GM23248 (cell line): ENCODE measurements at regions not wholly inside any gene's neighbourhood (a gene's known extent, or its start where the extent isn't known, plus 50 kb on each side); places are given as distances from the start of the nearest gene placed in this dataset.

Experiments used
- DNase-seq: peaks from one replicate; pipeline ENCODE4 v3.0.0-alpha.2; 2015
- H2AFZ ChIP-seq: fragments of 200-600 bp; sonication (generic); 2 replicates; pipeline ENCODE4 v1.6.1; 2016; ENCODE audit warnings: antibody characterized with exemption
- H3F3A ChIP-seq: fragments of 200-600 bp; sonication (generic); 2 replicates; pipeline ENCODE4 v1.6.1; 2016; ENCODE audit warnings: mild to moderate bottlenecking, antibody characterized with exemption, mixed run types; ENCODE audit not compliant: insufficient read depth
- H3K27ac ChIP-seq: fragments of 200-600 bp; sonication (generic); 2 replicates; pipeline ENCODE4 v1.5.1; 2016; ENCODE audit warnings: mild to moderate bottlenecking
- H3K27me3 ChIP-seq: fragments of 200-600 bp; sonication (generic); replicated peaks from 2 replicates; pipeline ENCODE4 v1.6.1; 2016; ENCODE audit warnings: mild to moderate bottlenecking; ENCODE audit not compliant: insufficient read depth
- H3K36me3 ChIP-seq: fragments of 200-600 bp; sonication (generic); 2 replicates; pipeline ENCODE4 v1.6.1; 2016; ENCODE audit warnings: low read depth, mild to moderate bottlenecking
- H3K4me1 ChIP-seq: fragments of 200-600 bp; sonication (generic); 2 replicates; pipeline ENCODE4 v1.6.1; 2016; ENCODE audit warnings: mild to moderate bottlenecking; ENCODE audit not compliant: insufficient read depth
- H3K4me2 ChIP-seq: fragments of 200-600 bp; sonication (generic); one replicate; pipeline ENCODE4 v1.6.1; 2016; ENCODE audit warnings: mild to moderate bottlenecking; ENCODE audit not compliant: unreplicated experiment
- H3K4me3 ChIP-seq: fragments of 200-600 bp; sonication (generic); 2 replicates; pipeline ENCODE4 v1.5.1; 2016; ENCODE audit warnings: mild to moderate bottlenecking
- H3K79me2 ChIP-seq: fragments of 200-600 bp; sonication (generic); 2 replicates; pipeline ENCODE4 v1.6.1; 2016; ENCODE audit warnings: mild to moderate bottlenecking; ENCODE audit not compliant: insufficient read depth
- H3K9ac ChIP-seq: fragments of 200-600 bp; sonication (generic); 2 replicates; pipeline ENCODE4 v1.6.1; 2016; ENCODE audit warnings: mild to moderate bottlenecking
- H3K9me2 ChIP-seq: fragments of 200-600 bp; sonication (generic); 2 replicates; pipeline ENCODE4 v1.6.1; 2016; ENCODE audit warnings: mixed run types, mild to moderate bottlenecking, moderate library complexity; ENCODE audit not compliant: insufficient read depth
- H3K9me3 ChIP-seq: fragments of 200-600 bp; sonication (generic); one replicate; pipeline ENCODE4 v1.6.1; 2017; ENCODE audit warnings: low read depth
- H4K20me1 ChIP-seq: fragments of 200-600 bp; sonication (generic); 2 replicates; pipeline ENCODE4 v1.6.0; 2016; ENCODE audit not compliant: insufficient read depth
- EZH2 ChIP-seq: fragments of 200-600 bp; sonication (generic); IDR thresholded peaks from 2 replicates; pipeline ENCODE4 v1.6.1; 2018; ENCODE audit warnings: antibody characterized with exemption, mild to moderate bottlenecking; ENCODE audit not compliant: insufficient read depth, poor library complexity, severe bottlenecking
- EZH2phosphoT487 ChIP-seq: fragments of 200-600 bp; sonication (generic); IDR thresholded peaks from 2 replicates; pipeline ENCODE4 v1.6.1; 2018; ENCODE audit warnings: antibody characterized with exemption, moderate library complexity, mild to moderate bottlenecking, low read depth; ENCODE audit not compliant: insufficient read depth
- whole genome bisulfite sequencing, 2 experiments: methylation state at CpG; one replicate each; pipeline ENCODE4 v1.1.6; 2015 to 2017; ENCODE audit warnings: low lambda C conversion rate in 2 of 2, low coverage in 1 of 2; ENCODE audit errors: missing lambda C conversion rate in 2 of 2; 5-methylcytosine and 5-hydroxymethylcytosine counted together
- in situ Hi-C: fragments of 300-500 bp; cut with MboI; formaldehyde crosslinking; loops from 2 replicates; pipeline ENCODE4 v1.15.0; 2020

GRCh38 chr1:102282955-102283354 is 286.2 kb upstream of the OLFM3 start:
- no peak overlapping the region for H3K9ac ChIP-seq
- H3K36me3 ChIP-seq: no peaks in the 10 kb centered on the region
- H3K4me2 ChIP-seq: no peak overlapping the region
- no peak overlapping the region for H2AFZ ChIP-seq
- WGBS, 2 experiments: 3 to 4% methylated on average over 1 of the region's 1 CpG
- no peaks in the 10 kb centered on the region for H3K27me3 ChIP-seq
- H3K4me1 ChIP-seq: no peaks in the 10 kb centered on the region
- H4K20me1 ChIP-seq: no peaks in the 10 kb centered on the region
- H3K9me3 ChIP-seq: peaks cover 4% of the 10 kb centered on the region
- no peak for DNase-seq
- no peak overlapping the region for H3K4me3 ChIP-seq
- in situ Hi-C loops: no loop called here
- H3F3A ChIP-seq: no peaks in the 10 kb centered on the region
- no peaks in the 10 kb centered on the region for H3K79me2 ChIP-seq
- no peak overlapping the region for H3K27ac ChIP-seq
- no peaks in the 10 kb centered on the region for H3K9me2 ChIP-seq
- TF ChIP-seq EZH2phosphoT487: no peak
- TF ChIP-seq EZH2: no peak

- in situ Hi-C loops: no loop called here
- H3K27me3 ChIP-seq: no peaks in the 10 kb centered on the region
- no peak overlapping the region for H3K4me3 ChIP-seq
- TF ChIP-seq EZH2phosphoT487 (no peak), EZH2 (no peak)
- H3K36me3 ChIP-seq: no peaks in the 10 kb centered on the region
- H3K9me2 ChIP-seq: no peaks in the 10 kb centered on the region
- H3K9ac ChIP-seq: no peak overlapping the region
- no peak for DNase-seq
- H3K27ac ChIP-seq: no peak overlapping the region
- no peak overlapping the region for H2AFZ ChIP-seq
- no peaks in the 10 kb centered on the region for H3K4me1 ChIP-seq
- H3K4me2 ChIP-seq: no peak overlapping the region
- no peaks in the 10 kb centered on the region for H4K20me1 ChIP-seq
- no peaks in the 10 kb centered on the region for H3K79me2 ChIP-seq
- H3F3A ChIP-seq: no peaks in the 10 kb centered on the region
- H3K9me3 ChIP-seq: no peaks in the 10 kb centered on the region
Observed at GRCh38 chr1:102262994-102263393, 266.3 kb upstream of the OLFM3 start.

GRCh38 chr1:102252731-102253505 is 256.2 kb upstream of the OLFM3 start:
- no peak overlapping the region for H3K4me2 ChIP-seq
- TF ChIP-seq EZH2phosphoT487 (no peak), EZH2 (no peak)
- no peak overlapping the region for H3K27ac ChIP-seq
- no peak overlapping the region for H3K4me3 ChIP-seq
- WGBS, 2 experiments: 26 to 27% methylated on average over 4 of the region's 4 CpGs
- H3F3A ChIP-seq: no peaks in the 10 kb centered on the region
- H3K79me2 ChIP-seq: no peaks in the 10 kb centered on the region
- no peaks in the 10 kb centered on the region for H3K27me3 ChIP-seq
- H3K9me3 ChIP-seq: no peaks in the 10 kb centered on the region
- in situ Hi-C loops: no loop called here
- H3K36me3 ChIP-seq: no peaks in the 10 kb centered on the region
- H3K4me1 ChIP-seq: no peaks in the 10 kb centered on the region
- H4K20me1 ChIP-seq: no peaks in the 10 kb centered on the region
- no peak overlapping the region for H3K9ac ChIP-seq
- no peaks in the 10 kb centered on the region for H3K9me2 ChIP-seq
- no peak overlapping the region for H2AFZ ChIP-seq
- no peak for DNase-seq

- Histone ChIP-seq H2AFZ (no peak overlapping the region), H3K4me1 (no peaks in the 10 kb centered on the region), H3K36me3 (no peaks in the 10 kb centered on the region), H3K9ac (no peak overlapping the region), H4K20me1 (no peaks in the 10 kb centered on the region), H3K79me2 (no peaks in the 10 kb centered on the region), H3K27ac (no peak overlapping the region), H3K9me2 (no peaks in the 10 kb centered on the region), H3F3A (no peaks in the 10 kb centered on the region), H3K4me2 (no peak overlapping the region), H3K27me3 (no peaks in the 10 kb centered on the region), H3K9me3 (no peaks in the 10 kb centered on the region), H3K4me3 (no peak overlapping the region)
- in situ Hi-C loops: no loop called here
- no peak for DNase-seq
- no peak for TF ChIP-seq EZH2phosphoT487
- TF ChIP-seq EZH2: no peak
- WGBS, 2 experiments: 15 to 22% methylated on average over 4 of the region's 4 CpGs
Observed at GRCh38 chr1:102241431-102242338, 245.0 kb upstream of the OLFM3 start.
